ENCODE measurements at regions not wholly inside any gene's neighbourhood (a gene's known extent, or its start where the extent isn't known, plus 50 kb on each side); places are given as distances from the start of the nearest gene placed in this dataset.

DNA sequence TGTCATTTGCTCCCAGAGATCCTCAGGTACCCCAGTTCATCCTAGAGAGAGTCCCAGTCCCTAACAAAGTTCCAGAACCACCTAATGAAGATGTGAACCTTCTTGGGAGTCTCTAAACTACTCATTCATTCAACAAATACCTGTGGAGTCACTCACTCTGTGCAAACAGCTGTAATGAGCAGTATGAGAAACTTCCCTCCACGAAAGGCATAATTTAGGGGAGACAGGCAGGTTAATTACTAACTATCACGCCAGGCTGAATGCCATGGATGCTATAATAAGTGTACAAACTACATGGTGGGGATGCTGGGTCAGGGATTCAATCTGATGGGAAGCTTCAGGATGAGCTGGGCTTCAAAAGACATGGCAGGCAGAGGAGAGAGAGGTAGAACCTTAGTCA, 70.1 kb upstream of the AFDN start:
- no peak for DNase-seq

DNA sequence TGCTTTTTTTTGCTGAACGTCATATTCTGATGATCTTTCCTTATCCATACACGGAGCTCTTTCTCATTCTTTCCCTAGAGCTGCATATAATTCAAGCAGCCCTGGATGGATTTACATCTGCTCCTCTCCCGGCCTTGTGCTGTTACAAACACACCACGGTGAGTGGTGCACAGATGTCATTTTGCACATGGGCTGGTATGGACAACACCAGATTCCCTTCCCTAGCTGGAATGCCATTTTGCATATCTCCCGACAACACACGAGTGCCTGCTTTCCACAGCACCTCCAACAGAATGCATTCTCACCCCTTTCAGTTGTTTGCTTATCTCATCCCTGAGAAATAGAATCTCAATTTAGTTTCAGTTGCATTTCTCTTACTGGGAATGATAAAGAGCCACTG, 69.5 kb upstream of the AFDN start:
- no peak for DNase-seq

DNA sequence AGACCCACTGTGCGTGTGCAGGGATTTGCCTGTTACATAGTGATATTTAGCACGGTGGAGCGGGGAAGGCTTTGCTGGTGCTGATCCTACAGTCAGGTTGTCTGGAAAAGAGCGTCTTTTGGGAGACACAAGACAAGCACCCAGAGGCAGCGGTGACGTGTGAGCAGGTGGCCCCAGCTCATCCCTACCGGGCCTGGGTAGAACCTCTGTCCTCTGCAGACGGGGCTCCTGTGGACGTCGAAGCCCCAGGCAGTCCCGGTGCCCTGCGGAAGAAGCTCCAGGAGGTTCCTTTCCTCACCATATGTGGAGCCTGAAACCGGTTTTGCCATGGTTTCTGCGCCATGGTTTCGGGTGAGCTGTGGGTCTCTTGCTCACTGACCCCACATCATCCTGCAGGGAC, 68.9 kb upstream of the AFDN start:
- DNase-seq, result no peak

DNA sequence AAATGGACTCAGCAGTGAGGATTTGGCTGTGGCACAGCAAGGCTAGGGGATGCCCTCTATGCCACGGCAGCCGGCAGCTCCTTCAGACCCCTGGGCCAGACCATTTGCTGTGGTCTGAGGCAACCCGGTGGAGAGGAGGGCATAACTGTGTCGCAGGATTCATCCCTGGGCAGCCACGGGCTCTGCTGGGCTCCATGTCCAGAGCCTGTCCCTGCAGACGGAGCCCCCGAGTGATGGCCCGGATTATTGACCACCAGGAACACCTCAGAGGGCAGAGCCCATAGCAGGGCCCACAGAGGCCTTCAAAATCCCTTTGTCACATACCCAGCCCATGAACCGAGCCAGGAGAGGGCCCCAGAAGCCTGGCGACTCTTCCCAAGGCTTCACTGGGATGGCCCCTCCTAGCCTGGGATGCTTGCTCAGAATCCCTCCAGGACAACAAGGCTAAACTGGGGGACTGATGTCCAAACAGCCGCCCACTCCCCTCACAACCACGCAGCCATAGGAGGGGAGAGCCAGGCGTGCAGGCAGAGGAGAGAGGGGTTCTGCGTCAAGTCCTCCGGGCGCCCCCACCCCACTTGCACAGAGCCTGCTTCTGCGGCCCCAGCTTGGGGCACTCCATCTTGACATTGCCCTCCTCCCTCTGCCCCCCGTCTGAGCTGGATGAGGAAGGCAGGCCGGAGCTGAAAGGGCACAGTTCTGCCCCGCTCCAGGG, 68.2 kb upstream of the AFDN start:
- DNase-seq, result no peak

DNA sequence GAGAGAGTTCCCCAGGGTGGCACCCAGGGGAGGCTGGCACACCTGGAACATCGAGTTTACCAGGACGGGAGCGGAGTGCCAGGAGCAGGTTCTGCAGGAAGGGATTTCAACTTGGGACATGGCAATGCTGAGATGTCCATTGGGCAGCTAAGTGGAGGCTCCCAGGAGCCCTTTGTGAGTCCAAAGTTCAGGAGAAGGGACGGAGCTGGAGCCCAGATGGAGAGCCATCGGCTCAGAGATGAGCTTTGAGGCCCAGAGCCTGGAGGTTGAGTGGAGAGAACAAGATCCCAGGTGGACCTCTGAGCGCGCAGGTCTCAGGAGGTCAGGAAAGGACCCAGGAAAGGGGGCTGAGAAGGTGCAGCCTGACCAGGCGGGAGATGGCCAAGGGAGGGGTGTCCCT, 67.5 kb upstream of the AFDN start:
- DNase-seq, result no peak

DNA sequence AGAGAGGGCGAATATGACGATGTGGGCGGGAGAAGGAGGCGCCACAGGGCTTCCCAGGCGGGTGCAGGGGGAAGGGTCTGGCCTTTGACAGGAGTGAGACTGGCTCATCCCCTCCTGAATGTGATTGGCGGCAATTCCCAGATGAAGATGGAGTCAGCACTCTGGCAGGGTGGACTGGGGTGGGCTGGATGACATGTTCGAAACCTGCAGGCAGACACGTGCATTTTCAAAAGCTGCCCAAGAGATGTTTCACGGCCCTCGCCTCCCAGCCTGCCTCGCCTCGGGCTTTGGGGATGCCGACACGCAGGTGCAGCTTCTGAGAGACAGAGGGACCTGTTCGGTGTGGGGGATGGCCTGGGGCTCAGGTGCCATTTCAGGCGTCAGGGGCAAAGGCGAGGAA, 66.8 kb upstream of the AFDN start:
- no peak for DNase-seq

DNA sequence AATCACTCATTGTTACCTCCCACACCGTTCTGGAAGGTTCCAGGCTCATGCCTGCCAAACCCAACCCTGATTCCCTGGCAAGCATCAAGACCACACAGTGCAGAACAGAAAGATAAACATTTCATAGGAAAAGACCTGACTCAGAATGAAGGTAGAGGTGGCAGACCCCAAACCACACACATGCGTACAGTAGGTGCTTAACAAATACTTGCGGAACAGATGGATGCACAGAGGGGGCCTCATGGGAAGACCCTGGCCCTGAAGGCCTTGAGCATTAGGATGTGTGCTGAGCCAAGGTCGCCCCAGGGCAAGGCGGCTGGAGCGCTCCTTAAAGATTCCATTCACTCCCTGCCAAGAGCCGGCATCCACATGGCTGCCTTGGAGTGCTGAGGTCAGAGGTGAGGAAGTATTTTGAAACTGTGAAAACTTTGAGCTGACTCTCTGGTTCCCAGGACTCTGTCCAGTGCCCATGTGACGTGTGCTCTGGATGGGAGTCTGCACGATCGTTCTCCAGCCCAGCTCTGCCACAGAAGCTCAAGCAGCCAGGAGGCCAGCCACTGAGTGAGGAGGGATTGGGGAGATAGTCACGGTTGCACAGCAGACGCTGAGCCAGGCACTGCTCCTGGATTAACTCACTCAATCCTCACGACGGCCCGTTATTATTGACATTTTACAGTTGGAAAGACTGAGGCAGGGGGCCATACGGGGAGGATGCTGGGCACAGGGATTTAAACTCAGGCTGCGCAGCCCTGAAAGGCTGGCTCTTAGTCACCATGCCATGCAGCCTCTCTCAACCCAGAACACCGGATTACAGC, 65.5 kb upstream of the AFDN start:
- DNase-seq, result peak; percentile 40

DNA sequence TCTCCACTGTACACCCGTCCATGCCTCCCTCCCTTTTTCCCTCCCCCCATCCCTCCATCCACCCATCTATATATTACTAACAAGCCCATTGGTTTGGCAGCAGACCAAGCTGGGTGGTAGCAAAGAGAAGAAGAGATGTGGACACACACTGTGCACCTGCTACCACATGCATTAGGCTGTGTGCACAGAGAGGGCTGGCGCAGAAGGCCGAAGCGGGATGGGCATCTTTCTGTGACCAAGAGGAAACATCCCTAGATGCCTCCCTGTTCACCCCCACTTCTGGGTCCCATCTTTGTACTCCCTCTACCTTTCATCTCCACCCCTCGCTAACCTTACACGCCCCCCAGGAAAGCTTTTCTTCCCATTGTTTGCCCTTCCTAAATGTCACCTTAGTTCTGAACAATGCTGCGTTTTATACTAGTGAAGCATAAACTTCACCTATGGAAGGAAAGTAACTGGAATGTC, 64.9 kb upstream of the AFDN start:
- DNase-seq, result no peak

DNA sequence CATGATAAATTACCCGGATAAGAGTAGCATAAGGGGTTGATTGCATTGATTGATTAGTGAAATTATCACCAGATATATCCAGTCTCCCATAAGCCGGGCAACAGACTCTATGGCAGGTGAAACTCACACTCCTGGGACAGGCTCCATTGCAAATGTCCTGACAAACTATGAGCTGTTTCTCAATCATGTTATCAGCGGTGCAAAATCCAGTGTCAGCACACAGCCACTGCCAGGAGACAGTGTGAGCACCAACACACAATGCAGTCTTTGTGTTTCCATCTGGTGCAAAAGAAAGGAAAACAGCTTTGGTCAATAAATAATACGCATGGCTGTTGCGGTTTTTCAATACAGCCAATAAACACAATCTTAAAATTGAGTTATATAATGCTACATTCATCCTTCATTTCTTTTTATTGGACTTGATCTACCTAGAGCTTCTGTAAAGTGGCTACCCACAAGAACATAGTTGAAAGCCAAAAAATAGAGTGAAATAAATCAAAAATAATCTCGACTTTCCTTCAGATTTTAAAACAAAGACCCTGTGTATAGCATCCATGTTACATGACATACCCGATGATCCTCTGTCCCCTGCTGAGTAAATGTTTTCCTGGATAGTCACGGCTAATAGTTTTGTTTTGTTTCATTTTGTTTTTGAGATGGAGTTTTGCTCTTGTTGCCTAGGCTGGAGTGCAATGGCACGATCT, 64.3 kb upstream of the AFDN start:
- no peak for DNase-seq

DNA sequence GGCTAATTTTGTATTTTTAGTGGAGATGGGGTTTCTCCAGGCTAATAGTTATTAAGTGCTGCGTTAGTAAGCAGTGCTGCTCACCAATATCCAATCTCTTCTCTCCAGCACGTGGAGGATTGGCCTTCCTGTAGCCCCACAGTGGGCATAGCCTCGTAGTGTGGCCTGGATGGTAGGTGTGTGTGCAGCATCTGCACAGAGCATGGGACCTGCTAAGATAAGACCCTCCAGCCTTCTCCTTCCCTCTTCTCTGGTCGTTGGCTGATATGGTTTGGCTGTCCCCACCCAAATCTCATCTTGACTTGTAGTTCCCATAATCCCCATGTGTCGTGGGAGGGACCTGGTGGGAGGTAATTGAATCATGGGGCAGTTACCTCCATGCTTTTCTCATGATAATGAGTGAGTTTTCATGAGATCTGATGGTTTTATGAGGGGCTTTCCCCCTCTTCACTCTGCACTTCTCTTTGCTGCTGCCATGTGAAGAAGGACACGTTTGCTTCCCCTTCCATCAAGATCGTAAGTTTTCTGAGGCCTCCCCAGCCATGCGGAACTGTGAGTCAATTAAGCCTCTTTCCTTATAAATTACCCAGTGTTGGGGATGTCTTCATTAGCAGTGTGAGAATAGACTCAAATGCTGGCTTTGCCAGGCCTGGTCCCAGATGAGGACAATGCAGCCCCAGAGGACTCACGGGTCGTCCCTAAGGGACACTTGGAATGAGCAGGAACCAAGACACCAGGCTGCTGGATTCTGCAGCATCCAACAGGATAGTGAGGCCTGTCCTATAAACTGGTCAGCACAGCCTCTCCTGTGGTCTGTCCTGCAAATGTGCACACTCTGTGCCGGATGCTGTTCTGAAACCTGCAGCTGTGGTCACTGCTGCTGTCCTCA, 63.4 kb upstream of the AFDN start:
- DNase-seq, result no peak

DNA sequence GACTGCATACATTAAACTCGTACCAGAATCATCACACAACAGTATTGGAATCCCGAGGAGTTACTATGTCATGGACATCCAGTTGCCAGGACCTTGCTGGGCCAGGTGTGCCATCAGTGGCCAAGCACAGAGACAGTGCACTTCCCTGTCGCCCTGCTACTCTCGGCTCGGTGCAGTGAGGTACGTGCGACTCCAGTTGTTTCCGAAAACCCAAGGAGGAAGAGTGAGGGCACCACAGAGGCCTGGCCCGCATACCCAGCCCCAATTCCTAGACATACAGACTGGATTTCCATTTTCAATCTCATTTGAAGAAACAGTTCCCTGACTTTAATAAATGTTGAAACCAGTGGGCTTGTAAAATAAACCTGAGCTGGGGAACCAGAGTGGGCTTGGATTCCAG, 62.5 kb upstream of the AFDN start:
- DNase-seq, result no peak

DNA sequence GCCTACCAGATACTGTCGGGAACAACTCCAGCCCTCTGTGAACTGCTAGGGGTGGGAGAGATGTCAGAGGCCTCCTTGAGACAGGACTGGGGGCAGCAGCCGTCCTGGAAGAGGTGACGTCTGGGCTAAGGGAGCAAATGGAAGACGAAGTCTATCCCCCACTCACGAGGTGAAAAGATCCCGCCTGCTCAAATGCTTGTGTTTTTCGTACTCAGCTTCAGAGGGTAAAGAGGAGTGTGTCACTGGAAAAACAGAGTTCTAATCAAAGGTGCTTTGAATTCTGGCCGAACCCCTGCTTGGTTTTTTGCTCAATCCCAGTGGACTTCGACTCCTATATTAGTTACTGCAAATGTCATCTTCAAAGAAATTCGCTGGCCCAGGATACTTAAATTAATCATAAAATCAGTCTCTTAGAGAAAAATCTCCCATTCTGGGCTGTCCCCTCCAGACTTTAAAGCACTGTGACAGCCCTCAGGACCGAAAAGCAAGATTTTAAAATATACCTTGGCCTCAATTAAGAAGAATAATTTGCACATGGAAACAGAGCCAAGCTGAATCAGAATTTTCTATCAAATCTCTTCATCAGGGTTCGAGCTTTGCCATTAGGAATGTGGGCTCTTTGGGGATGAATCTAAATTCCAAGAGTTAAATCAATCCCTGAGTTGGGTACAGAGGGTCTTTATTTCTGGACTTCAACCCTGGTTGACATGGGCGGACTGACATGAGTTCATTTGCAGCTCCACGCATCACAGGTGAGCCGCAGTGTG, 61.8 kb upstream of the AFDN start:
- DNase-seq, result no peak

DNA sequence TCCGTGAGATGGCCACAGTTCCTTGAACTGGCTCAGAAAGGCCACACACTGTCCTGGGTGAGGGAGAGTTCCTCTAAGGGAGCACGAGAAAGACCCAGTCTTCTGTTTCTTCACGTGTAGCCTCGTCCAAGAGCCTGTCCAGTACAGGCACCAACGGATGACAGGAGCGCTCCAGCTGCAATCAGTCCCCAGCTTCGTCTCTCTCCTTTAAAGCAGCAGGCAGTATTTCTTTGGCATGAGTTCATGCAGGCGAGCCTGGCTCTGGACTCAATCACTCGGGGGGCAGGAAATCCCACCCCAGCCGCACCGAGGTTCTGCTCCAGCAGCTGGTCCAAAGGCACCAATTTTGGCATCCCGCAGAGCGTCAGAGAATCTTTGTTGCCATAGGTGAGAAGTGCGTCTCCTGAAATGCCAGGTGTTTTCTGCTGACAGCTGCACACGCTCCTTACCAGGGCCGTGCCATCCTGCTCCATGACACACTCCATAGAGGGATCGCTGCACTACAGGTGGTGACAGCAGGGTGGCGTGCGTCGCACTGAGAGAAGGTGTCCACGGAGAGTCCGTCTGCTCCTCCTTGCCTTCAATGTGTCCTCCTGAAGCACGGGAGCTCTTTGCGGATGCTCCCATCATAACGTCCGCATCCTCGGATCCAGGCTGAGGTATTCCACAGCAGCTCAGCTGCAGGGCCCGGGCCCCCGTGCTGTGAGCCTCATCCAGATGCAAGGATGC, 59.6 kb upstream of the AFDN start:
- no peak for DNase-seq

DNA sequence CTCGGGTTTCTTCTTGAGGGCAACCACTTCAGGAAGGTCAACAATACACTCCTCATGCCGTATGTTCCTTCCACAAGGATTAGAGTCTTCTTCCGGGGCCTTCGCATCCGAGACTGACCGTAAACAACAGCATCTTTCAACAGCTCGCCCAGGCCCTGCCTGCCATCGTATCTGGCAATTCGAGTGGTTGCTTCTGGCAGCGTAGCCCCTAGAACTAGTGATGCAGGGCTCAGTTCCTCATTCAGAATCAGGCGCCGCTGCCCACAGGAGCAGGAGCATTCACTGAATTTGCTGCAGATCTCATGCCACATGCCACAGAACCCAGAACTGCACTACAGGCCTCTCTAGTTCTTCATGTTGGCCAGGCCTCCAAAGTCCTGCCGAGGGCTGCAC, 59.0 kb upstream of the AFDN start:
- no peak for DNase-seq

DNA sequence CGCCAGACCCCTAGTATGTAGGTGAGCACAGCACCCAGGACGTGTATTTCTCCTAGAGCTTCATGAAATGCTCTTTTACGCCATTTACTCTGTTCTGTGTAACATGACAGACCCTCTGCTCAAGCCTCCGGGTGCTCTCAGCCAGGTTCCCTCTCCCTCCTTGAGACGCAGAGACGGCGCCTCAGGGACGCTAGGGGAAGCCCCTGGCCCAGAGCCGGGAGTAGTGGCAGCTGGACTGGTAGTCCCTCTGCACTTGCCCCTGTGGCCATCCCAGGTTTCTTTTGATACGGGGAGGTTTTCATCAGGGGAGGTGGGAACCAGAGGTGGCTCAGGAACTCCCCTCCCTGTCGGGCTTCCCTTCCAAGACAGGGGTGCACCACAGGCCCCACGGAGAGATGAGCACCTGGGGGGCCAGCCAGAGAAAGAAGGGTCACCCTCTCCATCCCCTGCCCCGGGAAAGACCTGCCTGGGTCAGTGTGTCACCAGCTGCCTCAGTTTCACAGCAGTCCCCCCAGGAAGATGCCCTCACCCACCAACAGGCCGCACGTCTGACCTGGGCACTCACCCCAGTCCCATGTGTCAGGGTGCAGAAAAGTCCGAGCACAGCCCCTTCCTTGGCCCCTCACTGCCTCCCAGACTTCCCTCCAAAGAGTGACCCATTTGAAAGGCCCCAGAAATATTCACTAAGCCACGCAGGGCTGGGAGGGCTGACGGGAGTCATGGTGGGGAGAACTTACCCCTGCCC, 58.1 kb upstream of the AFDN start:
- DNase-seq, result no peak

DNA sequence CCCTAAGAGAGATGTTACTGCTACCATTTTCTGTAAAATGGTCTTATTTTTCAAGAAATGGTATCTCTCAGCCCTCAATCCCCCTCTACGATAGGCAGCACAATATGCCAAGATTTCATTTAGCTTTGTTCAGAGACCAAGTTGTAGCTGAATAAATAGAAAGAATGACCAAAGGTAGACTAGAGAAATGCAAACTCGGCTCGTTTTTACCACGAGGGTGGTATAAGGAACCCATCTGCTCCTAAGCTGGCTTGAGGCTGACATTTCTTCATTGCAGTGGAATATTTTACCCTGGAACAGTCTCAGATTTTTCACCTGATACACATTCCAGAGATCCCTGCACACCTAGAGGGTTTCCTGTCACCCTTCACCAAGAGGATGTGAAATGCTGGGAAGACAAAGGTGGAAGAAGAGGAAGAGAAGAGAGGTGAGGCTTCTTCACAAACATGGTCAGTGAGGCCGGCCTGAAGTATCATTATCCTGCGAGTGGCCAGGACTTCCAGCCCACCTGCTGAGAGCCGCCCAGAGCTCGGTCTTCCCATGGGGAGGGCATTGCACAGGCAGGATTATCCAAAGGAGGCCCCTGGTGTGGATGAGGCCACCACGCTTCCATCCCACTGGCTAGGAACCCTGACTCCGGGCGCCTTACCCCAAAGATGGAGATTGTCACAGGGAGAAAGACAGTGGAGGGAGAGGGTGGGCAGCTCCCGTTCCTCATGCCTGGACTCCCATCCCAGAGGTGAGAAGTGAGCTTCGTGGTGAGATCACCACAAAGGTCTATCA, 57.1 kb upstream of the AFDN start:
- DNase-seq, result no peak

DNA sequence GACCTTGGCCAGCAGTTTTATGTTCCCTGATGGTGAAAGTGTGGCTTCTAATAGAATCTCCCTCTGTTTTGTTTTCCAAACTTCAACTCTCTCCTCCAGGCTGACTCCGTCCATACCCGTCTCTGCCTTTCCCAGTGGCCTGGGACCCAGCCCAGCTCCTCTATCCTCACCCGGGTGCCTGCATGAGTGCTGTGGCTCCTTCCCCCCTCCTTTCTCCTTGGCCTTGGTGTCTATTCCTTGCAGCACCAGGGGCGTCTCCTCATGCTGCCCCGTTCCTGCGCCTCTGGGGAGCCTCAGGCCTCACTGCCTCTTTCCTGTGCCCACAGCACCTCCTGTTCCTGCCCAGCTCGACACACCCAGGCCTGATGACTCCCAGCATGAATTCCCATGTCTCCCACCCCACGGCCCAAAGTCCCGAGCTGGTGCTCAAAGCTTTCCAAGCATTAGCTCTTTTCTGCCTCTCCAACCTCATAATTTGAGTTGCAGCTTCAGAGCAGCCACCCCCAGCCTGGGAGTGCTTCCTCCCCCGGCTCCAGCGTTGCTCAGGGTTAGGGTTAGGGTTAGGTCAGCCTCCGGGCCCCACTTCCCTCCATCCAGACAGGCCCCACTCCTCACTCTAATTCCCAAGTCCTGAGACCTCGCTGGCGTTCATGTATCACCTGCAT, 56.3 kb upstream of the AFDN start:
- no peak for DNase-seq

DNA sequence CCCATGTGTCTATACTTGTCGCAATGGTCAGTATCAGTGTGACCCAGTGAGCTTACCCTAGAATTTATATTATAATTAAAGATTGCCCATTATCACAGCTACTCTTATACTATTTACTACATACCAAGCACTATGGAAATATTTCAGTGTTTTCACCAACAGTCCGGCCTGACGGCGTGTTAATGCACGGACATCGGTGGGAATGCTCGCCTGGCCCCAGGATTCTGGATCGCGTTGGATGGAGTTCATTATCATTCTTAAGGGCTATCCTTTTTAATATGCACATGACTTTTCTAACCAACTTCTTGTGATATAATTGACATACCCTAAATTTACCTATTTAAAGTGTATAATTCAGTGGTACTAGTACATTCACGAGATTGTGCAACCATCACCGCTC, 51.8 kb upstream of the AFDN start:
- DNase-seq, result no peak
